Body of pancreas (tissue), 4 donors: ENCODE measurements at regions not wholly inside any gene's neighbourhood (a gene's known extent, or its start where the extent isn't known, plus 50 kb on each side); places are given as distances from the start of the nearest gene placed in this dataset.

ENCODE experiments used
- CTCF ChIP-seq, 7 experiments: fragments of 450-650 bp in 4 of 7; fragments of 200-600 bp in 3 of 7; sonication (generic) in 3 of 7; IDR thresholded peaks; one replicate each; pipeline ENCODE4 v1.5.1; 2016 to 2019; ENCODE audit warnings: antibody characterized with exemption in 7 of 7
- POLR2A ChIP-seq, 3 donors: fragments of 450-650 bp; IDR thresholded peaks; one replicate each; pipeline ENCODE4 v1.6.1; 2016; ENCODE audit warnings: antibody characterized with exemption in 3 of 3, mild to moderate bottlenecking in 2 of 3

- no peak for TF ChIP-seq POLR2A (IDR thresholded peaks at IDR 0.05)
- no peak for TF ChIP-seq CTCF (IDR thresholded peaks at IDR 0.05)
These were observed 805.4 kb upstream of the GYPC start for GRCh38 chr2:125850541-125850940.
